GM12878 (cell line): ENCODE measurements at regions not wholly inside any gene's neighbourhood (a gene's known extent, or its start where the extent isn't known, plus 50 kb on each side); places are given as distances from the start of the nearest gene placed in this dataset.

Experiments
- CBX5 ChIP-seq: sonication (generic); IDR thresholded peaks from 2 replicates; pipeline ENCODE4 v1.6.1; 2016; ENCODE audit warnings: low read depth, moderate library complexity, mild to moderate bottlenecking, inconsistent platforms
- CTCF ChIP-seq, 3 experiments: IDR thresholded peaks in 2 of 3; conservative IDR thresholded peaks in 1 of 3; 2 replicates each; pipeline ENCODE4 v1.5.1; 2011; ENCODE audit warnings: low read depth in 3 of 3, low read length in 3 of 3, mild to moderate bottlenecking in 3 of 3, control low read depth in 2 of 3, moderate library complexity in 2 of 3, inconsistent platforms in 1 of 3, mixed read lengths in 1 of 3; ENCODE audit not compliant: control insufficient read depth in 2 of 3, insufficient read depth in 1 of 3; ENCODE audit errors: extremely low read depth in 1 of 3
- EZH2 ChIP-seq: IDR thresholded peaks from 2 replicates; pipeline ENCODE4 v1.6.1; 2012; ENCODE audit warnings: low read depth, mild to moderate bottlenecking, control low read depth, inconsistent platforms, low read length, borderline replicate concordance; ENCODE audit not compliant: control insufficient read depth
- MAX ChIP-seq: IDR thresholded peaks from 2 replicates; pipeline ENCODE4 v1.6.1; 2012; ENCODE audit warnings: low read depth, low read length, improper control_type of control experiment
- POLR2A ChIP-seq: IDR thresholded peaks from 2 replicates; pipeline ENCODE4 v1.6.1; 2011; ENCODE audit warnings: low read depth, mild to moderate bottlenecking, low read length

- no peak for TF ChIP-seq EZH2
- no peak for TF ChIP-seq CTCF (IDR thresholded peaks at IDR 0.05 in 2 of 3, conservative IDR thresholded peaks at IDR 0.05 in 1 of 3; ENCODE audit: control insufficient read depth in 2 of 3, extremely low read depth in 1 of 3, insufficient read depth in 1 of 3, low read depth in 3 of 3, low read length in 3 of 3)
- TF ChIP-seq CBX5 = no peak
- TF ChIP-seq MAX = no peak
- TF ChIP-seq POLR2A = no peak
These were observed 80.8 kb downstream of the GPR65 start for GRCh38 chr14:88085736-88086135.
